GM12873 (cell line): ENCODE measurements at regions not wholly inside any gene's neighbourhood (a gene's known extent, or its start where the extent isn't known, plus 50 kb on each side); places are given as distances from the start of the nearest gene placed in this dataset.

Experiments used
- CTCF ChIP-seq: IDR thresholded peaks from 2 replicates; pipeline ENCODE4 v1.5.1; 2012; ENCODE audit warnings: low read depth, mild to moderate bottlenecking, moderate library complexity, low read length, control low read depth; ENCODE audit not compliant: insufficient read depth; ENCODE audit errors: missing control alignments

- no peak for TF ChIP-seq CTCF
Observed at GRCh38 chr3:117217760-117218316, 508.3 kb downstream of the TUSC7 start.

GRCh38 chr3:117218641-117219048, 509.1 kb downstream of the TUSC7 start:
- TF ChIP-seq CTCF: no peak

GRCh38 chr3:117219296-117219695, 509.7 kb downstream of the TUSC7 start:
- TF ChIP-seq CTCF: no peak

- no peak for TF ChIP-seq CTCF
Observed at GRCh38 chr3:117226932-117227331, 517.4 kb downstream of the TUSC7 start.

- no peak for TF ChIP-seq CTCF
Observed at GRCh38 chr3:117228466-117228865, 518.9 kb downstream of the TUSC7 start.

- no peak for TF ChIP-seq CTCF
Observed at GRCh38 chr3:117230924-117231323, 521.3 kb downstream of the TUSC7 start.

- TF ChIP-seq CTCF: no peak
Observed at GRCh38 chr3:117234331-117234730, 524.8 kb downstream of the TUSC7 start.
